Brain microvascular endothelial cell (primary cell): ENCODE measurements at regions not wholly inside any gene's neighbourhood (a gene's known extent, or its start where the extent isn't known, plus 50 kb on each side); places are given as distances from the start of the nearest gene placed in this dataset.

Experiments
- DNase-seq: peaks from one replicate; pipeline ENCODE4 v3.0.0-alpha.2; 2020
- H3K27ac ChIP-seq: fragments of 250-450 bp; sonication (Bioruptor Pico); 2 replicates; pipeline ENCODE4 v1.5.1; 2020; ENCODE audit warnings: mild to moderate bottlenecking, moderate library complexity
- H3K27me3 ChIP-seq: fragments of 250-450 bp; sonication (Bioruptor Pico); replicated peaks from 2 replicates; pipeline ENCODE4 v1.5.1; 2020; ENCODE audit warnings: mild to moderate bottlenecking
- H3K36me3 ChIP-seq: fragments of 250-450 bp; sonication (Bioruptor Pico); replicated peaks from 2 replicates; pipeline ENCODE4 v1.5.1; 2020; ENCODE audit warnings: mild to moderate bottlenecking
- H3K4me3 ChIP-seq: 2 replicates; pipeline ENCODE4 v1.5.1; 2011; ENCODE audit warnings: low read depth, mild to moderate bottlenecking, control low read depth, low read length, moderate library complexity
- CTCF ChIP-seq: IDR thresholded peaks from 2 replicates; pipeline ENCODE4 v1.5.1; 2011; ENCODE audit warnings: low read depth, mild to moderate bottlenecking, moderate library complexity, low read length, control low read depth, inconsistent platforms; ENCODE audit errors: missing control alignments
- in situ Hi-C: cut with HindIII; loops from 2 replicates; pipeline ENCODE4 v1.10.0; 2017; ENCODE audit warnings: low sequenced_read_pairs, low pct_ligation_motif_present

- DNase-seq, result no peak
- TF ChIP-seq CTCF, result no peak
These were observed 1479.2 kb downstream of the SLITRK5 start for GRCh38 chr13:89150362-89150761.

GRCh38 chr13:89153941-89154340 lies 1482.8 kb downstream of the SLITRK5 start:
- TF ChIP-seq CTCF, result no peak
- H3K27me3 ChIP-seq, result no peaks in the 10 kb centered on the region
- H3K4me3 ChIP-seq, result no peak overlapping the region
- in situ Hi-C loops, result no loop called here
- no peaks in the 10 kb centered on the region for H3K36me3 ChIP-seq
- H3K27ac ChIP-seq, result no peak overlapping the region
- no peak for DNase-seq

More at GRCh38 chr13:89150362-89150761, 1479.2 kb downstream of the SLITRK5 start:
- H3K4me3 ChIP-seq, result no peak overlapping the region
- in situ Hi-C loops, result no loop called here
- no peaks in the 10 kb centered on the region for H3K27me3 ChIP-seq
- H3K36me3 ChIP-seq, result no peaks in the 10 kb centered on the region
- H3K27ac ChIP-seq, result no peak overlapping the region

- Histone ChIP-seq H3K27me3 (no peaks in the 10 kb centered on the region), H3K4me3 (no peak overlapping the region), H3K36me3 (no peaks in the 10 kb centered on the region), H3K27ac (no peak overlapping the region)
- TF ChIP-seq CTCF, result no peak
- DNase-seq, result no peak
- in situ Hi-C loops, result no loop called here
These were observed 1491.9 kb downstream of the SLITRK5 start for GRCh38 chr13:89163096-89163495.

GRCh38 chr13:89165685-89166084 lies 1494.5 kb downstream of the SLITRK5 start:
- Histone ChIP-seq H3K36me3 (no peaks in the 10 kb centered on the region), H3K27me3 (no peaks in the 10 kb centered on the region), H3K4me3 (no peak overlapping the region), H3K27ac (no peak overlapping the region)
- TF ChIP-seq CTCF, result no peak
- in situ Hi-C loops, result no loop called here
- DNase-seq, result no peak

- no peaks in the 10 kb centered on the region for H3K36me3 ChIP-seq
- in situ Hi-C loops, result no loop called here
- H3K27me3 ChIP-seq, result no peaks in the 10 kb centered on the region
- TF ChIP-seq CTCF, result no peak
- H3K27ac ChIP-seq, result no peak overlapping the region
- no peak overlapping the region for H3K4me3 ChIP-seq
- DNase-seq, result no peak
These were observed 1498.8 kb downstream of the SLITRK5 start for GRCh38 chr13:89169951-89170350.

GRCh38 chr13:89181041-89181440 lies 1509.9 kb downstream of the SLITRK5 start:
- in situ Hi-C loops, result no loop called here
- H3K27me3 ChIP-seq, result no peaks in the 10 kb centered on the region
- no peak overlapping the region for H3K27ac ChIP-seq
- no peak for TF ChIP-seq CTCF
- H3K36me3 ChIP-seq, result no peaks in the 10 kb centered on the region
- DNase-seq, result no peak
- H3K4me3 ChIP-seq, result no peak overlapping the region
